ENCODE measurements at regions not wholly inside any gene's neighbourhood (a gene's known extent, or its start where the extent isn't known, plus 50 kb on each side); places are given as distances from the start of the nearest gene placed in this dataset.

- no peak for TF ChIP-seq SUZ12 (IDR thresholded peaks at IDR 0.05; ENCODE audit: extremely low read depth, insufficient read depth, insufficient read length)
- TF ChIP-seq ZNF274 (IDR thresholded peaks at IDR 0.05; ENCODE audit: low read depth, low read length) = no peak
- no peak for TF ChIP-seq YY1 (IDR thresholded peaks at IDR 0.05; ENCODE audit: insufficient read depth, insufficient read length)
Observed at GRCh38 chr4:31998807-31999206, 1278.6 kb downstream of the PCDH7 start.

All from NT2/D1 (cell line).